ENCODE measurements at regions not wholly inside any gene's neighbourhood (a gene's known extent, or its start where the extent isn't known, plus 50 kb on each side); places are given as distances from the start of the nearest gene placed in this dataset.

DNA sequence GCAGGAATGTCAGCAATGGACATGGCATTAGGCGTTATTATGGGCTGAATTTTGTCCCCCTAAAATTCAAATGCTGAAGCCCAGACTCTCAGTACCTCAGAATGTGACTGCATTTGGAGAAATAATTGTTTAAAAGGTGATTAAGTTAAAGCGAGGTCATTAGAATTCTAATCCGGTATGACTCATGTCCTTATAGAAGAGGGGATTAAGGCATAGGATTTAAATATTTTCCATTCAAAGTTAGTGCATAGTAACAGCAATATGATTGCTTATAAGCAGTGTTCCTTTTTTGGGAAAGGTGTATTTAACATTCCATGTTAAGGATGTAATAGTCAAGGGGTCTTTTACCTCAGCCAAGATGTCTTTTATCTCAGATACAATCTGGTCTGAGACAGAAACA lies 95.5 kb downstream of the NHLRC3 start:
- POLR2A ChIA-PET: no interaction called here

GRCh38 chr13:39134574-39134973 lies 96.3 kb downstream of the NHLRC3 start:
- Mint-ChIP-seq H3K4me1 (no peaks in the 10 kb centered on the region), H3K27me3 (peaks cover 0 to 27% (median 19%) of the 10 kb centered on the region in 5 donors)

More for the DNA sequence above, 95.5 kb downstream of the NHLRC3 start:
- Histone ChIP-seq H3K4me3 (ENCODE audit: low read length) (no peak overlapping the region), H3K36me3 (ENCODE audit: control insufficient read depth in 2 of 3, insufficient read depth in 3 of 3, low read length in 3 of 3) (no peaks in the 10 kb centered on the region), H3K27ac (ENCODE audit: low read depth, low read length) (no peak overlapping the region), H3K4me1 (ENCODE audit: control insufficient read depth in 2 of 2, insufficient read depth in 2 of 2, low read length in 2 of 2) (no peaks in the 10 kb centered on the region), H3K9me3 (ENCODE audit: control insufficient read depth in 2 of 3, low read length in 3 of 3) (no peaks in the 10 kb centered on the region), H3K27me3 (ENCODE audit: control insufficient read depth in 2 of 2, insufficient read depth in 2 of 2, low read length in 2 of 2) (no peaks in the 10 kb centered on the region)
- Mint-ChIP-seq H3K4me3 (no peak overlapping the region), H3K4me1 (no peaks in the 10 kb centered on the region), H3K36me3 (no peaks in the 10 kb centered on the region), H3K27ac (no peak overlapping the region), H3K9me3 (no peaks in the 10 kb centered on the region), H3K27me3 (peaks cover 0 to 31% (median 19%) of the 10 kb centered on the region in 5 donors)
- intact Hi-C loops (cut with micrococcal nuclease): no loop called here
- CTCF ChIA-PET: no interaction called here
- no peak for DNase-seq
- ATAC-seq: no peak

GRCh38 chr13:39144391-39144790 lies 106.1 kb downstream of the NHLRC3 start:
- H3K36me3 Mint-ChIP-seq: no peaks in the 10 kb centered on the region
- POLR2A ChIA-PET: no interaction called here

More at GRCh38 chr13:39134574-39134973, 96.3 kb downstream of the NHLRC3 start:
- no peaks in the 10 kb centered on the region for H3K9me3 ChIP-seq (ENCODE audit: control insufficient read depth in 2 of 3, low read length in 3 of 3)
- H3K4me3 ChIP-seq (ENCODE audit: low read length): no peak overlapping the region
- no peak overlapping the region for H3K27ac ChIP-seq (ENCODE audit: low read depth, low read length)
- DNase-seq (no peak), ATAC-seq (no peak)
- H3K9me3 Mint-ChIP-seq: no peaks in the 10 kb centered on the region
- H3K4me1 ChIP-seq (ENCODE audit: control insufficient read depth in 2 of 2, insufficient read depth in 2 of 2, low read length in 2 of 2): no peaks in the 10 kb centered on the region
- H3K4me3 Mint-ChIP-seq: no peak overlapping the region
- no peaks in the 10 kb centered on the region for H3K36me3 Mint-ChIP-seq
- POLR2A ChIA-PET: no interaction called here
- CTCF ChIA-PET: no interaction called here
- no peaks in the 10 kb centered on the region for H3K36me3 ChIP-seq (ENCODE audit: control insufficient read depth in 2 of 3, insufficient read depth in 3 of 3, low read length in 3 of 3)
- intact Hi-C loops (cut with micrococcal nuclease): no loop called here
- no peaks in the 10 kb centered on the region for H3K27me3 ChIP-seq (ENCODE audit: control insufficient read depth in 2 of 2, insufficient read depth in 2 of 2, low read length in 2 of 2)
- no peak overlapping the region for H3K27ac Mint-ChIP-seq

DNA sequence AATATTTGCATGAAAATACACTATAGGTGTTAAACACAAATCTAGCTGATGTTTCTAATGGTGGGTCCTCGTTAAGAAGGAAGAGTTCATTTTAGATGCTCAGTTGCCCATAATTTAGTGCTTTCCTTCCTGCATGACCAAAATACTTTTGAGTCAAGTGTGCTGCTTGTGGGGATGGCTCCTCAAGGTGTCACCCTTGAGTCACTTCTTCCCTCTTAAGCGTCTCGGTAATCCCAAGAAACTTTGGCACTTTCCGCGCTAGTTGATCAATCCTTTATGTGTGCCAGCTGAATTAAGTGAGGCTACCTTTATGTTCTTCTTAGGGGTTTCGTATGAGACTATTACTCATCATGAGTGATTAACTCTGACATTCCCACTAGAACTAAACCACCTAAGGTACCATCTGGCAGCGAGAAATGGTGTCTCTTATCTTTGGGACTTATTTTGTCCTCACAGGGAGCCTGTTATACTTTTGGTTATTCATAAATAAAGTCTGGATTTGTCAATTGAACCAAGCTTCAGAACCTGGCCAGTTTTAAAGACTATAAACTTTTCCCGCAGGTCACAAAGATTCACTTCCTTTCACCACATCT lies 106.8 kb downstream of the NHLRC3 start:
- Histone ChIP-seq H3K27me3 (ENCODE audit: control insufficient read depth in 2 of 2, insufficient read depth in 2 of 2, low read length in 2 of 2) (no peaks in the 10 kb centered on the region), H3K4me1 (ENCODE audit: control insufficient read depth in 2 of 2, insufficient read depth in 2 of 2, low read length in 2 of 2) (no peaks in the 10 kb centered on the region), H3K27ac (ENCODE audit: low read depth, low read length) (no peak overlapping the region), H3K4me3 (ENCODE audit: low read length) (no peak overlapping the region), H3K36me3 (ENCODE audit: control insufficient read depth in 2 of 3, insufficient read depth in 3 of 3, low read length in 3 of 3) (no peaks in the 10 kb centered on the region), H3K9me3 (ENCODE audit: control insufficient read depth in 2 of 3, low read length in 3 of 3) (no peaks in the 10 kb centered on the region)
- Mint-ChIP-seq H3K4me3 (no peak overlapping the region), H3K36me3 (no peaks in the 10 kb centered on the region), H3K27me3 (peaks cover 24 to 55% (median 39%) of the 10 kb centered on the region in 5 donors), H3K9me3 (peaks cover 0 to 2% (median 0%) of the 10 kb centered on the region in 11 donors), H3K4me1 (peaks cover 0 to 5% (median 0%) of the 10 kb centered on the region in 7 donors), H3K27ac (no peak overlapping the region)
- ATAC-seq (no peak), DNase-seq (peak in 1 of 9 donors; percentile 1)
- ChIA-PET CTCF (no interaction called here), POLR2A (no interaction called here)
- intact Hi-C loops (cut with micrococcal nuclease): loop anchor here (1.0 kb wide), 2 partner anchors 118 to 467 kb away; no protein-coding TSS in a partner anchor

More at GRCh38 chr13:39144391-39144790, 106.1 kb downstream of the NHLRC3 start:
- no peak for DNase-seq
- intact Hi-C loops (cut with micrococcal nuclease): loop anchor here in 1 of 2 donors (1.0 kb wide), 1 partner anchor 468 kb away; no protein-coding TSS in a partner anchor
- CTCF ChIA-PET: no interaction called here
- Mint-ChIP-seq H3K27ac (no peak overlapping the region), H3K4me3 (peak overlapping the region in 1 of 10 donors; percentile 35), H3K4me1 (peaks cover 0 to 5% (median 0%) of the 10 kb centered on the region in 7 donors), H3K9me3 (peaks cover 0 to 2% (median 0%) of the 10 kb centered on the region in 11 donors), H3K27me3 (peaks cover 25 to 50% (median 35%) of the 10 kb centered on the region in 5 donors)
- no peaks in the 10 kb centered on the region for H3K27me3 ChIP-seq (ENCODE audit: control insufficient read depth in 2 of 2, insufficient read depth in 2 of 2, low read length in 2 of 2)
- H3K4me1 ChIP-seq (ENCODE audit: control insufficient read depth in 2 of 2, insufficient read depth in 2 of 2, low read length in 2 of 2): no peaks in the 10 kb centered on the region
- no peaks in the 10 kb centered on the region for H3K36me3 ChIP-seq (ENCODE audit: control insufficient read depth in 2 of 3, insufficient read depth in 3 of 3, low read length in 3 of 3)
- no peak for ATAC-seq
- no peaks in the 10 kb centered on the region for H3K9me3 ChIP-seq (ENCODE audit: control insufficient read depth in 2 of 3, low read length in 3 of 3)
- no peak overlapping the region for H3K4me3 ChIP-seq (ENCODE audit: low read length)
- H3K27ac ChIP-seq (ENCODE audit: low read depth, low read length): no peak overlapping the region

DNA sequence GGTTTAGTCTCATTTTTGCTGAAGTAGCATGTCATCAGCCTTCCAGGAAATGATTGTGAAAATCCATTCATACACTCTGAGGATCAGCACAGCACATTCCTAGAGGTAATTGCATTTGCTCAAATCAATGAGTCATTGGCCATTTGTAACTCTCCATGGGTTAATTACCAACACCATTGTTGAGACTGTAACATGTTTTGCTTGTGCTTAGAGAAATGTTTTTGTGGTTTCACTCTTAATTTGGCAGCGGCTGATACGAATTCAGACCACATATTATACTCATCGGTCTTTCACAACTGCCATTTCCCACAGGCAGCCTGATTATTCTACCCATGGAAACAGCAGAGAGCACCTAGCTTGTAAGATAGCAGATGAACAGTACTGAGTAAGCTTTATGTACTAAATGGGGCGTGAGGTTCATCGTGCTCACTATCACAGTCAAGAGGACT lies 110.3 kb downstream of the NHLRC3 start:
- H3K4me3 Mint-ChIP-seq: no peak overlapping the region
- no peaks in the 10 kb centered on the region for H3K9me3 ChIP-seq (ENCODE audit: control insufficient read depth in 2 of 3, low read length in 3 of 3)
- H3K9me3 Mint-ChIP-seq: peaks cover 0 to 5% (median 0%) of the 10 kb centered on the region in 11 donors
- H3K4me3 ChIP-seq (ENCODE audit: low read length): no peak overlapping the region
- H3K27me3 Mint-ChIP-seq: peaks cover 14 to 49% (median 39%) of the 10 kb centered on the region in 5 donors
- no peak overlapping the region for H3K27ac Mint-ChIP-seq
- intact Hi-C loops (cut with micrococcal nuclease): no loop called here
- H3K36me3 Mint-ChIP-seq: no peaks in the 10 kb centered on the region
- ATAC-seq: no peak
- no peaks in the 10 kb centered on the region for H3K27me3 ChIP-seq (ENCODE audit: control insufficient read depth in 2 of 2, insufficient read depth in 2 of 2, low read length in 2 of 2)
- H3K27ac ChIP-seq (ENCODE audit: low read depth, low read length): no peak overlapping the region
- no peak for DNase-seq
- ChIA-PET CTCF (no interaction called here), POLR2A (no interaction called here)
- H3K4me1 ChIP-seq (ENCODE audit: control insufficient read depth in 2 of 2, insufficient read depth in 2 of 2, low read length in 2 of 2): no peaks in the 10 kb centered on the region
- peaks cover 0 to 5% (median 0%) of the 10 kb centered on the region in 7 donors for H3K4me1 Mint-ChIP-seq
- no peaks in the 10 kb centered on the region for H3K36me3 ChIP-seq (ENCODE audit: control insufficient read depth in 2 of 3, insufficient read depth in 3 of 3, low read length in 3 of 3)

DNA sequence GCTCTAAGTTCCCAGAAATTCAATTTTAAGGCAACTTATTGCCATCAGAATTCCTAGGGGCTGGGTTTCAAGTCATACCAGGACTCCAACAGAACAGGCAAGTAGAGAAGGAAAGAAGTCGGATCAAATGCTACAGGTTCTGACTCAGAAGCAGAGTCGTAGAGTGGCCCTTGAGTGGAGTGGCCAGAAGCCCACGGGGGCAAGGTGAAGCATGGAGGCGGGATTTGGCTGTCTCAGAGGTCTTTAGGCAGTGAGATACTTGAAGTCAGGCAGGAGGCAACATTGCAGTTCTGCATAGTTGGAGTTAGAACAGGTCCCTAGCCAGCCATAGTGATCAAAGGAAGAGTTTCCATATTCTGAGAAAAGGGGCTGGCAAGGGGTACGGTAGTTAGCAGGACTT lies 111.6 kb downstream of the NHLRC3 start:
- Mint-ChIP-seq H3K27me3 (peaks cover 11 to 46% (median 40%) of the 10 kb centered on the region in 5 donors), H3K9me3 (peaks cover 0 to 5% (median 0%) of the 10 kb centered on the region in 11 donors), H3K4me3 (no peak overlapping the region), H3K27ac (no peak overlapping the region), H3K4me1 (peaks cover 0 to 5% (median 0%) of the 10 kb centered on the region in 7 donors), H3K36me3 (no peaks in the 10 kb centered on the region)
- Histone ChIP-seq H3K4me3 (ENCODE audit: low read length) (no peak overlapping the region), H3K9me3 (ENCODE audit: control insufficient read depth in 2 of 3, low read length in 3 of 3) (no peaks in the 10 kb centered on the region), H3K27me3 (ENCODE audit: control insufficient read depth in 2 of 2, insufficient read depth in 2 of 2, low read length in 2 of 2) (no peaks in the 10 kb centered on the region), H3K4me1 (ENCODE audit: control insufficient read depth in 2 of 2, insufficient read depth in 2 of 2, low read length in 2 of 2) (no peaks in the 10 kb centered on the region), H3K36me3 (ENCODE audit: control insufficient read depth in 2 of 3, insufficient read depth in 3 of 3, low read length in 3 of 3) (no peaks in the 10 kb centered on the region), H3K27ac (ENCODE audit: low read depth, low read length) (no peak overlapping the region)
- DNase-seq (no peak), ATAC-seq (no peak)
- POLR2A ChIA-PET: no interaction called here
- intact Hi-C loops (cut with micrococcal nuclease): no loop called here
- CTCF ChIA-PET: no interaction called here

- Mint-ChIP-seq H3K27me3 (peaks cover 12 to 57% (median 47%) of the 10 kb centered on the region in 5 donors), H3K4me3 (no peak overlapping the region), H3K4me1 (no peaks in the 10 kb centered on the region), H3K9me3 (peaks cover 0 to 5% (median 0%) of the 10 kb centered on the region in 11 donors), H3K36me3 (no peaks in the 10 kb centered on the region), H3K27ac (no peak overlapping the region)
- ChIA-PET POLR2A (no interaction called here), CTCF (no interaction called here)
- DNase-seq: no peak
- Histone ChIP-seq H3K4me1 (ENCODE audit: control insufficient read depth in 2 of 2, insufficient read depth in 2 of 2, low read length in 2 of 2) (no peaks in the 10 kb centered on the region), H3K27me3 (ENCODE audit: control insufficient read depth in 2 of 2, insufficient read depth in 2 of 2, low read length in 2 of 2) (no peaks in the 10 kb centered on the region), H3K36me3 (ENCODE audit: control insufficient read depth in 2 of 3, insufficient read depth in 3 of 3, low read length in 3 of 3) (no peaks in the 10 kb centered on the region), H3K9me3 (ENCODE audit: control insufficient read depth in 2 of 3, low read length in 3 of 3) (no peaks in the 10 kb centered on the region), H3K27ac (ENCODE audit: low read depth, low read length) (no peak overlapping the region), H3K4me3 (ENCODE audit: low read length) (no peak overlapping the region)
- intact Hi-C loops (cut with micrococcal nuclease): no loop called here
- no peak for ATAC-seq
Observed at GRCh38 chr13:39154041-39154440, 115.8 kb downstream of the NHLRC3 start.
